K562 (cell line): ENCODE measurements at regions not wholly inside any gene's neighbourhood (a gene's known extent, or its start where the extent isn't known, plus 50 kb on each side); places are given as distances from the start of the nearest gene placed in this dataset.

ENCODE experiments used
- ATAC-seq: fragments of 200-7000 bp; cut with Tn5 transposase; 3 replicates; pipeline ENCODE4 v1.9.1; 2020; ENCODE audit warnings: moderate library complexity
- BruUV-seq: library from RNA; stranded (reverse); fragments of 400-500 nt; replicated peaks from 2 replicates; lab custom pipeline; 2021; lab: Mats Ljungman, UMichigan
- CTCF ChIA-PET: fragments of 300-600 bp; formaldehyde crosslinking; extraction: SDS; loops from one replicate; lab custom pipeline; 2021; ENCODE audit warnings: low intra/inter-chr PET ratio; lab: Yijun Ruan, JAX
- POLR2A ChIA-PET: fragments of 300-600, 350-650 bp; sonication (Branson Sonifier 250); formaldehyde crosslinking; extraction: SDS; loops from one replicate; lab custom pipeline; 2021; ENCODE audit warnings: antibody characterized with exemption, inconsistent platforms; lab: Yijun Ruan, JAX
- DNase-seq, 4 experiments: peaks; one replicate each; pipeline versions ENCODE4 v3.0.0 to v3.0.0-alpha.2; 2011 to 2018; ENCODE audit warnings: low spot score in 3 of 4, mixed read lengths in 3 of 4; ENCODE audit errors: extremely low read depth in 1 of 4
- FAIRE-seq: peaks from 2 replicates; lab custom pipeline; 2011; peaks lifted over from hg19 to GRCh38; lab: Jason Lieb, UNC
- H2AFZ ChIP-seq: 2 replicates; pipeline ENCODE4 v1.6.0; 2011; ENCODE audit warnings: low read depth, low read length, control low read depth, inconsistent platforms
- H3K27ac ChIP-seq: fragments of 200-600 bp; 3 replicates; pipeline ENCODE4 v1.8.0; 2011; ENCODE audit warnings: low read depth, mild to moderate bottlenecking, control low read depth, inconsistent platforms, low read length, moderate library complexity, mixed read lengths; ENCODE audit errors: extremely low read depth
- H3K27me3 ChIP-seq, 2 experiments: fragments of 300-600 bp in 1 of 2; 2 replicates in 1 of 2; 3 replicates in 1 of 2; pipeline versions ENCODE4 v1.6.0 to v1.8.0; 2011; ENCODE audit warnings: inconsistent platforms in 2 of 2, low read length in 2 of 2, mild to moderate bottlenecking in 1 of 2, mixed read lengths in 1 of 2, moderate library complexity in 1 of 2; ENCODE audit not compliant: control insufficient read depth in 2 of 2, insufficient read depth in 2 of 2
- H3K36me3 ChIP-seq: fragments of 300-600 bp; 3 replicates; pipeline ENCODE4 v1.8.0; 2011; ENCODE audit warnings: mild to moderate bottlenecking, low read length, inconsistent platforms; ENCODE audit not compliant: control insufficient read depth, insufficient read depth
- H3K4me1 ChIP-seq, 2 experiments: fragments of 200-600 bp in 1 of 2; replicated peaks in 1 of 2; 2 replicates in 1 of 2; 3 replicates in 1 of 2; pipeline versions ENCODE4 v1.5.1 to v1.8.0; 2011; ENCODE audit warnings: inconsistent platforms in 2 of 2, low read length in 2 of 2, mild to moderate bottlenecking in 1 of 2, mixed read lengths in 1 of 2, moderate library complexity in 1 of 2; ENCODE audit not compliant: control insufficient read depth in 2 of 2, insufficient read depth in 2 of 2
- H3K4me2 ChIP-seq: 2 replicates; pipeline ENCODE4 v1.6.1; 2011; ENCODE audit warnings: low read length, control low read depth, inconsistent platforms, mixed read lengths; ENCODE audit not compliant: insufficient read depth
- H3K4me3 ChIP-seq: fragments of 200-600 bp; sonication (generic), shearing (Covaris generic); 2 replicates; pipeline ENCODE4 v1.5.1; 2016; ENCODE audit warnings: control low read depth, inconsistent platforms
- H3K79me2 ChIP-seq: fragments of 200-600 bp; 3 replicates; pipeline ENCODE4 v1.8.0; 2011; ENCODE audit warnings: low read length, inconsistent platforms; ENCODE audit not compliant: control insufficient read depth, insufficient read depth
- H3K9ac ChIP-seq, 2 experiments: 2 replicates each; pipeline versions ENCODE4 v1.6.0 to v1.6.1; 2011; ENCODE audit warnings: low read depth in 2 of 2, low read length in 2 of 2, control low read depth in 1 of 2, inconsistent platforms in 1 of 2, mild to moderate bottlenecking in 1 of 2, mixed read lengths in 1 of 2; ENCODE audit not compliant: insufficient read depth in 1 of 2
- H3K9me1 ChIP-seq: one replicate; pipeline ENCODE4 v1.6.0; 2011; ENCODE audit warnings: inconsistent platforms, mild to moderate bottlenecking, low read length, moderate library complexity; ENCODE audit not compliant: control insufficient read depth, insufficient read depth
- H3K9me3 ChIP-seq: replicated peaks from 2 replicates; pipeline ENCODE4 v1.5.1; 2011; ENCODE audit warnings: low read depth, low read length, inconsistent platforms; ENCODE audit not compliant: control insufficient read depth, insufficient read depth
- H4K20me1 ChIP-seq: replicated peaks from 2 replicates; pipeline ENCODE4 v1.6.1; 2011; ENCODE audit warnings: low read length, inconsistent platforms, mixed read lengths; ENCODE audit not compliant: control insufficient read depth, insufficient read depth
- BRD9 ChIP-seq: fragments of 450-650 bp; IDR thresholded peaks from 2 replicates; pipeline ENCODE4 v1.6.1; 2018; ENCODE audit warnings: low read depth; ENCODE audit not compliant: partially characterized antibody
- BRF2 ChIP-seq: IDR thresholded peaks from 3 replicates; pipeline ENCODE4 v1.6.1; 2011; ENCODE audit warnings: borderline replicate concordance, mild to moderate bottlenecking; ENCODE audit not compliant: insufficient read length, insufficient read depth
- ETV1 ChIP-seq: fragments of 450-650 bp; conservative IDR thresholded peaks from 2 replicates; pipeline ENCODE4 v1.6.1; 2016; ENCODE audit warnings: missing genetic modification characterization, control low read depth, low read depth, missing compliant biosample characterization
- FOXA1 ChIP-seq: fragments of 450-650 bp; IDR thresholded peaks from 2 replicates; pipeline ENCODE4 v1.6.1; 2016; ENCODE audit warnings: mild to moderate bottlenecking, borderline replicate concordance
- JUND ChIP-seq, 2 experiments: IDR thresholded peaks; 2 replicates in 1 of 2; 3 replicates in 1 of 2; pipeline ENCODE4 v1.6.1; 2011; ENCODE audit warnings: borderline replicate concordance in 2 of 2, low read depth in 2 of 2, low read length in 2 of 2, improper control_type of control experiment in 1 of 2, missing biosample characterization in 1 of 2, missing genetic modification characterization in 1 of 2, missing genetic modification reagents in 1 of 2
- RBM17 ChIP-seq: fragments of 200-400 bp; formaldehyde crosslinking; IDR thresholded peaks from 2 replicates; pipeline ENCODE4 v1.6.1; 2017; ENCODE audit warnings: low read depth, mild to moderate bottlenecking, low read length, borderline replicate concordance
- SAP30 ChIP-seq: fragments of 200-600 bp; sonication (generic); IDR thresholded peaks from 2 replicates; pipeline ENCODE4 v1.6.1; 2012; ENCODE audit warnings: borderline replicate concordance, low read depth, mild to moderate bottlenecking, moderate library complexity, low read length, control low read depth, inconsistent platforms; ENCODE audit not compliant: insufficient read depth, poor library complexity, severe bottlenecking
- SRSF1 ChIP-seq: fragments of 200-400 bp; formaldehyde crosslinking; IDR thresholded peaks from 2 replicates; pipeline ENCODE4 v1.6.1; 2017; ENCODE audit warnings: mild to moderate bottlenecking, low read depth, low read length, moderate library complexity
- TRIM24 ChIP-seq, 2 experiments: fragments of 450-650 bp; IDR thresholded peaks; 2 replicates each; pipeline ENCODE4 v1.6.1; 2016
- ZNF449 ChIP-seq: fragments of 250-450 bp; sonication (Bioruptor Pico); IDR thresholded peaks from 2 replicates; pipeline ENCODE4 v1.8.0; 2022; ENCODE audit warnings: moderate library complexity, mild to moderate bottlenecking, inconsistent platforms
- ZNF583 ChIP-seq: fragments of 250-450 bp; sonication (Bioruptor Pico); IDR thresholded peaks from 2 replicates; pipeline ENCODE4 v1.4.0; 2020
- WGBS: fragments of 100-300 bp; shearing (Covaris generic); methylation state at CpG from one replicate; pipeline ENCODE4 v1.1.6; 2016; ENCODE audit warnings: low coverage, mixed read lengths; ENCODE audit not compliant: insufficient coverage; ENCODE audit errors: missing lambda C conversion rate; 5-methylcytosine and 5-hydroxymethylcytosine counted together
- in situ Hi-C: fragments of 300-500 bp; cut with MboI; formaldehyde crosslinking; loops from 4 replicates; pipeline ENCODE4 v1.15.0; 2018; ENCODE audit warnings: inconsistent platforms, mixed read lengths
- intact Hi-C: fragments of 100-400 bp; cut with micrococcal nuclease; formaldehyde crosslinking; loops from 2 replicates; pipeline ENCODE4 v1.14.2; 2022

GRCh38 chr2:36088716-36089328 lies 266.8 kb upstream of the CRIM1 start:
- in situ Hi-C loops, result no loop called here
- POLR2A ChIA-PET, result no interaction called here
- intact Hi-C loops, result no loop called here
- CTCF ChIA-PET, result no interaction called here
- H3K9me3 ChIP-seq, result no peaks in the 10 kb centered on the region
- H3K9ac ChIP-seq, result no peak overlapping the region
- DNase-seq, result no peak
- H3K4me1 ChIP-seq, result no peaks in the 10 kb centered on the region
- H3K27me3 ChIP-seq, result no peaks in the 10 kb centered on the region
- no peaks in the 10 kb centered on the region for H3K79me2 ChIP-seq
- no peaks in the 10 kb centered on the region for H4K20me1 ChIP-seq
- no peaks in the 10 kb centered on the region for H3K9me1 ChIP-seq
- no peak overlapping the region for H2AFZ ChIP-seq
- H3K4me2 ChIP-seq, result no peak overlapping the region
- TF ChIP-seq BRF2 (no peak), TRIM24 (IDR thresholded peaks at IDR 0.05) (no peak), BRD9 (no peak), JUND (IDR thresholded peaks at IDR 0.05; ENCODE audit: borderline replicate concordance, low read depth, low read length) (no peak), JUND (tag; IDR thresholded peaks at IDR 0.05; ENCODE audit: borderline replicate concordance, low read depth, low read length) (no peak), FOXA1 (no peak), RBM17 (no peak), ETV1 (tag) (no peak), SAP30 (no peak), SRSF1 (no peak), ZNF449 (CRISPR knock-in tag) (no peak), ZNF583 (no peak)
- WGBS, result 6% methylated on average over 4 of the region's 4 CpGs
- no peak for FAIRE-seq
- BruUV-seq, result no TSS peak
- no peak overlapping the region for H3K27ac ChIP-seq
- no peaks in the 10 kb centered on the region for H3K36me3 ChIP-seq
- H3K4me3 ChIP-seq, result no peak overlapping the region
- ATAC-seq, result no peak
